Heart left ventricle (tissue), 13 donors: ENCODE measurements at regions not wholly inside any gene's neighbourhood (a gene's known extent, or its start where the extent isn't known, plus 50 kb on each side); places are given as distances from the start of the nearest gene placed in this dataset.

Experiments used
- CTCF ChIP-seq, 12 donors: fragments of 200-600 bp; sonication (generic) in 4 of 12; IDR thresholded peaks; one replicate each; pipeline versions ENCODE4 v1.5.0 to v1.8.0; 2018 to 2022; ENCODE audit warnings: antibody characterized with exemption in 12 of 12, mild to moderate bottlenecking in 5 of 12
- POLR2A ChIP-seq, 2 donors: fragments of 450-650 bp; IDR thresholded peaks; one replicate each; pipeline ENCODE4 v1.6.1; 2017; ENCODE audit warnings: antibody characterized with exemption in 2 of 2, mild to moderate bottlenecking in 2 of 2, moderate library complexity in 2 of 2
- donor health status: ischemic (EF 13 %, LVEDD 7.1; RV severe dilation, severe dysfunction).
- donor health status: DM: no; HTN: yes; CAD: no.
- donor health status: DM: no; HTN: no; CAD: no.
- donor health status: ischemic (EF 25% LVEDD 6.9; RV normal size, moderate dysfunction).
- donor health status: ischemic (EF 25% LVEDD 5.7; RV mildly dilated, moderate dysfunction).
- donor health status: ischemic (EF 35%, LVEDD 5.7; RV mildly dilated, moderate dysfunction).
- donor health status: nonischemic (EF 11% LVEDD 7.7; RV severe dilation, severe dysfunction).
- donor health status: DM: yes; HTN: yes; CAD: no.
- donor health status: PGD.
- donor health status: ischemic (EF 29% LVEDD 5.4; RV normal size, mild dysfunction).
- donor health status: nonischemic (EF 23%, LVEDD 6.1; RV moderate dilation, normal function).

GRCh38 chr4:24337451-24338190 lies 246.7 kb downstream of the DHX15 start:
- TF ChIP-seq CTCF (IDR thresholded peaks at IDR 0.05) (no peak), POLR2A (IDR thresholded peaks at IDR 0.05) (no peak)
